Brain microvascular endothelial cell (primary cell): ENCODE measurements at regions not wholly inside any gene's neighbourhood (a gene's known extent, or its start where the extent isn't known, plus 50 kb on each side); places are given as distances from the start of the nearest gene placed in this dataset.

Source experiments
- DNase-seq: peaks from one replicate; pipeline ENCODE4 v3.0.0-alpha.2; 2020
- H3K27ac ChIP-seq: fragments of 250-450 bp; sonication (Bioruptor Pico); 2 replicates; pipeline ENCODE4 v1.5.1; 2020; ENCODE audit warnings: mild to moderate bottlenecking, moderate library complexity
- H3K27me3 ChIP-seq: fragments of 250-450 bp; sonication (Bioruptor Pico); replicated peaks from 2 replicates; pipeline ENCODE4 v1.5.1; 2020; ENCODE audit warnings: mild to moderate bottlenecking
- H3K36me3 ChIP-seq: fragments of 250-450 bp; sonication (Bioruptor Pico); replicated peaks from 2 replicates; pipeline ENCODE4 v1.5.1; 2020; ENCODE audit warnings: mild to moderate bottlenecking
- H3K4me3 ChIP-seq: 2 replicates; pipeline ENCODE4 v1.5.1; 2011; ENCODE audit warnings: low read depth, mild to moderate bottlenecking, control low read depth, low read length, moderate library complexity
- CTCF ChIP-seq: IDR thresholded peaks from 2 replicates; pipeline ENCODE4 v1.5.1; 2011; ENCODE audit warnings: low read depth, mild to moderate bottlenecking, moderate library complexity, low read length, control low read depth, inconsistent platforms; ENCODE audit errors: missing control alignments
- in situ Hi-C: cut with HindIII; loops from 2 replicates; pipeline ENCODE4 v1.10.0; 2017; ENCODE audit warnings: low sequenced_read_pairs, low pct_ligation_motif_present

- H3K27ac ChIP-seq = no peak overlapping the region
- H3K4me3 ChIP-seq = no peak overlapping the region
- no peak for TF ChIP-seq CTCF
- peak; percentile 63 for DNase-seq
- no peaks in the 10 kb centered on the region for H3K36me3 ChIP-seq
- in situ Hi-C loops = no loop called here
- no peaks in the 10 kb centered on the region for H3K27me3 ChIP-seq
Measured at GRCh38 chr1:119288751-119289150, 79.8 kb upstream of the HAO2 start.

GRCh38 chr1:119290297-119290696 is 78.3 kb upstream of the HAO2 start:
- no peak overlapping the region for H3K27ac ChIP-seq
- TF ChIP-seq CTCF = no peak
- no peak for DNase-seq
- H3K36me3 ChIP-seq = no peaks in the 10 kb centered on the region
- H3K4me3 ChIP-seq = no peak overlapping the region
- no peaks in the 10 kb centered on the region for H3K27me3 ChIP-seq
- in situ Hi-C loops = no loop called here

- no peak for DNase-seq
- no peak for TF ChIP-seq CTCF
- Histone ChIP-seq H3K27ac (no peak overlapping the region), H3K27me3 (no peaks in the 10 kb centered on the region), H3K4me3 (no peak overlapping the region), H3K36me3 (no peaks in the 10 kb centered on the region)
- in situ Hi-C loops = no loop called here
Measured at GRCh38 chr1:119291611-119292206, 76.9 kb upstream of the HAO2 start.

GRCh38 chr1:119293797-119294196 is 74.8 kb upstream of the HAO2 start:
- in situ Hi-C loops = no loop called here
- H3K27ac ChIP-seq = no peak overlapping the region
- no peak for DNase-seq
- H3K27me3 ChIP-seq = no peaks in the 10 kb centered on the region
- no peak for TF ChIP-seq CTCF
- no peaks in the 10 kb centered on the region for H3K36me3 ChIP-seq
- no peak overlapping the region for H3K4me3 ChIP-seq

- Histone ChIP-seq H3K27ac (no peak overlapping the region), H3K4me3 (no peak overlapping the region), H3K36me3 (no peaks in the 10 kb centered on the region), H3K27me3 (no peaks in the 10 kb centered on the region)
- in situ Hi-C loops = no loop called here
- no peak for TF ChIP-seq CTCF
- no peak for DNase-seq
Measured at GRCh38 chr1:119294199-119294598, 74.4 kb upstream of the HAO2 start.

- Histone ChIP-seq H3K27me3 (no peaks in the 10 kb centered on the region), H3K4me3 (no peak overlapping the region), H3K27ac (no peak overlapping the region), H3K36me3 (no peaks in the 10 kb centered on the region)
- DNase-seq = no peak
- no peak for TF ChIP-seq CTCF
- in situ Hi-C loops = no loop called here
Measured at GRCh38 chr1:119294722-119295121, 73.9 kb upstream of the HAO2 start.
